MM.1S (cell line): ENCODE measurements at regions not wholly inside any gene's neighbourhood (a gene's known extent, or its start where the extent isn't known, plus 50 kb on each side); places are given as distances from the start of the nearest gene placed in this dataset.

Experiments
- DNase-seq: peaks from one replicate; pipeline ENCODE4 v3.0.0-alpha.2; 2015
- H2AFZ ChIP-seq: fragments of 300-600 bp; sonication (generic); 2 replicates; pipeline ENCODE4 v1.6.0; 2016; ENCODE audit warnings: antibody characterized with exemption, low read length
- H3F3A ChIP-seq: fragments of 300-600 bp; sonication (generic); 2 replicates; pipeline ENCODE4 v1.6.1; 2016; ENCODE audit warnings: mild to moderate bottlenecking, antibody characterized with exemption, low read length, moderate library complexity, mixed read lengths; ENCODE audit not compliant: insufficient read depth
- H3K27ac ChIP-seq: fragments of 300-600 bp; sonication (generic); 2 replicates; pipeline ENCODE4 v1.5.1; 2016; ENCODE audit warnings: mild to moderate bottlenecking, low read length
- H3K27me3 ChIP-seq: fragments of 300-600 bp; sonication (generic); replicated peaks from 2 replicates; pipeline ENCODE4 v1.6.0; 2016; ENCODE audit warnings: low read length; ENCODE audit not compliant: insufficient read depth
- H3K36me3 ChIP-seq: fragments of 300-600 bp; sonication (generic); replicated peaks from 2 replicates; pipeline ENCODE4 v1.6.1; 2016; ENCODE audit warnings: mild to moderate bottlenecking, low read length, mixed read lengths; ENCODE audit not compliant: insufficient read depth
- H3K4me1 ChIP-seq: fragments of 300-600 bp; sonication (generic); 2 replicates; pipeline ENCODE4 v1.6.1; 2016; ENCODE audit warnings: low read length, mixed read lengths
- H3K4me2 ChIP-seq: fragments of 300-600 bp; sonication (generic); 2 replicates; pipeline ENCODE4 v1.6.0; 2016; ENCODE audit warnings: low read depth, low read length
- H3K4me3 ChIP-seq: fragments of 300-600 bp; sonication (generic); 2 replicates; pipeline ENCODE4 v1.5.1; 2016; ENCODE audit warnings: low read length, mixed read lengths
- H3K79me2 ChIP-seq: fragments of 300-600 bp; sonication (generic); 2 replicates; pipeline ENCODE4 v1.6.1; 2016; ENCODE audit warnings: mixed run types, low read length, mixed read lengths
- H3K9ac ChIP-seq: fragments of 300-600 bp; sonication (generic); 2 replicates; pipeline ENCODE4 v1.6.1; 2016; ENCODE audit warnings: low read length, mixed read lengths
- H3K9me2 ChIP-seq: fragments of 300-600 bp; sonication (generic); replicated peaks from 2 replicates; pipeline ENCODE4 v1.6.1; 2016; ENCODE audit warnings: mild to moderate bottlenecking, low read length, mixed read lengths; ENCODE audit not compliant: insufficient read depth
- H3K9me3 ChIP-seq: fragments of 300-600 bp; sonication (generic); replicated peaks from 2 replicates; pipeline ENCODE4 v1.6.1; 2016; ENCODE audit warnings: mild to moderate bottlenecking, low read length, mixed read lengths; ENCODE audit not compliant: insufficient read depth
- H4K20me1 ChIP-seq: fragments of 300-600 bp; sonication (generic); 2 replicates; pipeline ENCODE4 v1.6.1; 2016; ENCODE audit warnings: mild to moderate bottlenecking, low read length, moderate library complexity, mixed read lengths; ENCODE audit not compliant: insufficient read depth
- CTCF ChIP-seq: fragments of 300-600 bp; sonication (generic); IDR thresholded peaks from 2 replicates; pipeline ENCODE4 v1.5.1; 2016; ENCODE audit warnings: antibody characterized with exemption, low read length, mixed read lengths
- EZH2 ChIP-seq: fragments of 300-600 bp; sonication (generic); optimal IDR thresholded peaks from 2 replicates; pipeline ENCODE3; 2017; ENCODE audit warnings: low read depth, mild to moderate bottlenecking, antibody characterized with exemption, low read length, mixed read lengths
- EZH2phosphoT487 ChIP-seq: fragments of 300-600 bp; sonication (generic); IDR thresholded peaks from 2 replicates; pipeline ENCODE4 v1.6.1; 2018; ENCODE audit warnings: antibody characterized with exemption, low read length

- no peak for DNase-seq
- no peaks in the 10 kb centered on the region for H3K9me3 ChIP-seq
- no peak for TF ChIP-seq EZH2
- no peak for TF ChIP-seq EZH2phosphoT487
- no peak for TF ChIP-seq CTCF
- H3K4me2 ChIP-seq: no peak overlapping the region
- no peaks in the 10 kb centered on the region for H4K20me1 ChIP-seq
- H2AFZ ChIP-seq: no peak overlapping the region
- H3K9ac ChIP-seq: no peak overlapping the region
- no peaks in the 10 kb centered on the region for H3K36me3 ChIP-seq
- no peak overlapping the region for H3K4me3 ChIP-seq
- H3F3A ChIP-seq: no peaks in the 10 kb centered on the region
- H3K4me1 ChIP-seq: no peaks in the 10 kb centered on the region; the same call in 1 of the 2 replicates
- no peaks in the 10 kb centered on the region for H3K27me3 ChIP-seq
- H3K9me2 ChIP-seq: no peaks in the 10 kb centered on the region
- H3K79me2 ChIP-seq: no peaks in the 10 kb centered on the region
- H3K27ac ChIP-seq: no peak overlapping the region
These were observed 196.4 kb upstream of the HDAC4 start for GRCh38 chr2:239597216-239597615.

GRCh38 chr2:239596792-239597191 is 196.0 kb upstream of the HDAC4 start:
- no peak overlapping the region for H3K4me3 ChIP-seq
- no peaks in the 10 kb centered on the region for H3K79me2 ChIP-seq
- no peak overlapping the region for H3K4me2 ChIP-seq
- DNase-seq: no peak
- no peak overlapping the region for H3K27ac ChIP-seq
- H2AFZ ChIP-seq: no peak overlapping the region
- no peak overlapping the region for H3K9ac ChIP-seq
- H3K36me3 ChIP-seq: no peaks in the 10 kb centered on the region
- no peaks in the 10 kb centered on the region for H3K9me2 ChIP-seq
- no peaks in the 10 kb centered on the region for H3K4me1 ChIP-seq
- H3F3A ChIP-seq: no peaks in the 10 kb centered on the region
- H3K27me3 ChIP-seq: no peaks in the 10 kb centered on the region
- no peaks in the 10 kb centered on the region for H4K20me1 ChIP-seq
- TF ChIP-seq EZH2: no peak
- no peak for TF ChIP-seq EZH2phosphoT487
- TF ChIP-seq CTCF: no peak
- no peaks in the 10 kb centered on the region for H3K9me3 ChIP-seq

DNA sequence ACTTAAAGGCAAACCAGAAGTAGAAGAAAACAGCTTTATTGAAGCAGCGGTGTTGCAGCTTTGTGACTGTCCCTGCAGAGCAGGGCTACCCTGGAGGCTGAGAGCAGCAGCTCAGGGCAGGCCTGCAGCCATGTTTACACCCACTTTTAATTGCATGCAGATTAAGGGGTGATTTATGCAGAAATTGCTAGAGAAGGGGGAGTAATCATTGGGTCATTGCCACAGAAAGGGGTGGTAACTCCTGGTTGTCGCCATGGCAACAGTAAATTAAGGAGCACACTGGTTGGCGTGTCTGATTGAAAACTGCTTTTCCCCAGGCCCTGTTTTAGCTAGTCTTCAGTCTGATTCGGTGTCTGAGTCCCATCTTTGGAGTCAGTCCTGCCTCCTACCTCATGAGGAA is 195.4 kb upstream of the HDAC4 start:
- no peak overlapping the region for H2AFZ ChIP-seq
- H3K4me3 ChIP-seq: no peak overlapping the region
- no peaks in the 10 kb centered on the region for H3F3A ChIP-seq
- H3K9me2 ChIP-seq: no peaks in the 10 kb centered on the region
- TF ChIP-seq EZH2phosphoT487 (no peak), EZH2 (no peak), CTCF (no peak)
- no peak overlapping the region for H3K27ac ChIP-seq
- no peaks in the 10 kb centered on the region for H3K27me3 ChIP-seq
- no peak overlapping the region for H3K4me2 ChIP-seq
- no peaks in the 10 kb centered on the region for H3K79me2 ChIP-seq
- H3K9me3 ChIP-seq: no peaks in the 10 kb centered on the region
- H4K20me1 ChIP-seq: no peaks in the 10 kb centered on the region
- DNase-seq: no peak
- no peak overlapping the region for H3K9ac ChIP-seq
- no peaks in the 10 kb centered on the region for H3K4me1 ChIP-seq
- no peaks in the 10 kb centered on the region for H3K36me3 ChIP-seq
